ENCODE measurements at regions not wholly inside any gene's neighbourhood (a gene's known extent, or its start where the extent isn't known, plus 50 kb on each side); places are given as distances from the start of the nearest gene placed in this dataset.
"Not testable (repeated sequence)": the region's sequence is repeated elsewhere in the genome, so short reads cannot be mapped to it uniquely, and the experiment has no call there.

- DNase-seq (ENCODE audit: low spot score), result no peak
- H3K4me3 ChIP-seq, result no peak overlapping the region
- TF ChIP-seq CTCF (IDR thresholded peaks at IDR 0.05), result no peak
- no peak overlapping the region for H3K27ac ChIP-seq
These were observed 1339.4 kb upstream of the CHAC2 start for GRCh38 chr2:52428224-52428623.

GRCh38 chr2:52423655-52424054, 1343.9 kb upstream of the CHAC2 start:
- no peak overlapping the region for H3K4me3 ChIP-seq
- no peak for DNase-seq (ENCODE audit: low spot score)
- no peak for TF ChIP-seq CTCF (IDR thresholded peaks at IDR 0.05)
- H3K27ac ChIP-seq, result no peak overlapping the region

GRCh38 chr2:52423111-52423510, 1344.5 kb upstream of the CHAC2 start:
- DNase-seq (ENCODE audit: low spot score), result no peak
- no peak for TF ChIP-seq CTCF (IDR thresholded peaks at IDR 0.05)
- H3K4me3 ChIP-seq, result no peak overlapping the region
- H3K27ac ChIP-seq, result no peak overlapping the region

GRCh38 chr2:52416340-52416739, 1351.3 kb upstream of the CHAC2 start:
- no peak for DNase-seq (ENCODE audit: low spot score)
- TF ChIP-seq CTCF (IDR thresholded peaks at IDR 0.05), result no peak
- no peak overlapping the region for H3K27ac ChIP-seq
- no peak overlapping the region for H3K4me3 ChIP-seq

- H3K27ac ChIP-seq, result no peak overlapping the region
- no peak for TF ChIP-seq CTCF (IDR thresholded peaks at IDR 0.05)
- no peak overlapping the region for H3K4me3 ChIP-seq
- no peak for DNase-seq (ENCODE audit: low spot score)
These were observed 1352.9 kb upstream of the CHAC2 start for GRCh38 chr2:52414561-52415295.

GRCh38 chr2:52409308-52410118, 1358.1 kb upstream of the CHAC2 start:
- H3K4me3 ChIP-seq; DNase-seq (ENCODE audit: low spot score); H3K27ac ChIP-seq: not testable (repeated sequence)

GRCh38 chr2:52405980-52406379, 1361.6 kb upstream of the CHAC2 start:
- no peak for DNase-seq (ENCODE audit: low spot score)
- no peak for TF ChIP-seq CTCF (IDR thresholded peaks at IDR 0.05)

More at GRCh38 chr2:52405980-52406379, 1361.6 kb upstream of the CHAC2 start:
- no peak overlapping the region for H3K4me3 ChIP-seq
- no peak overlapping the region for H3K27ac ChIP-seq
